Adipocyte (in vitro differentiated cells): ENCODE measurements at regions not wholly inside any gene's neighbourhood (a gene's known extent, or its start where the extent isn't known, plus 50 kb on each side); places are given as distances from the start of the nearest gene placed in this dataset.

Source experiments
- DNase-seq: peaks from one replicate; pipeline ENCODE4 v3.0.0-alpha.2; 2015; ENCODE audit warnings: low read depth
- H3K27me3 ChIP-seq: replicated peaks from 2 replicates; pipeline ENCODE4 v1.7.0; 2013; ENCODE audit warnings: mild to moderate bottlenecking, low read length, moderate library complexity; ENCODE audit not compliant: control insufficient read depth, insufficient read depth
- H3K36me3 ChIP-seq: 2 replicates; pipeline ENCODE4 v1.7.0; 2013; ENCODE audit warnings: low read length, mild to moderate bottlenecking, moderate library complexity; ENCODE audit not compliant: control insufficient read depth, insufficient read depth, severe bottlenecking
- H3K4me1 ChIP-seq: 2 replicates; pipeline ENCODE4 v1.7.0; 2013; ENCODE audit warnings: mild to moderate bottlenecking, low read length, moderate library complexity; ENCODE audit not compliant: control insufficient read depth, insufficient read depth
- H3K4me3 ChIP-seq: 2 replicates; pipeline ENCODE4 v1.7.0; 2013; ENCODE audit warnings: mild to moderate bottlenecking, low read length, moderate library complexity
- H3K9ac ChIP-seq: 2 replicates; pipeline ENCODE4 v1.7.0; 2013; ENCODE audit warnings: mild to moderate bottlenecking, low read length, moderate library complexity
- H3K9me3 ChIP-seq: 2 replicates; pipeline ENCODE4 v1.7.0; 2013; ENCODE audit warnings: mild to moderate bottlenecking, low read length, moderate library complexity; ENCODE audit not compliant: control insufficient read depth

DNA sequence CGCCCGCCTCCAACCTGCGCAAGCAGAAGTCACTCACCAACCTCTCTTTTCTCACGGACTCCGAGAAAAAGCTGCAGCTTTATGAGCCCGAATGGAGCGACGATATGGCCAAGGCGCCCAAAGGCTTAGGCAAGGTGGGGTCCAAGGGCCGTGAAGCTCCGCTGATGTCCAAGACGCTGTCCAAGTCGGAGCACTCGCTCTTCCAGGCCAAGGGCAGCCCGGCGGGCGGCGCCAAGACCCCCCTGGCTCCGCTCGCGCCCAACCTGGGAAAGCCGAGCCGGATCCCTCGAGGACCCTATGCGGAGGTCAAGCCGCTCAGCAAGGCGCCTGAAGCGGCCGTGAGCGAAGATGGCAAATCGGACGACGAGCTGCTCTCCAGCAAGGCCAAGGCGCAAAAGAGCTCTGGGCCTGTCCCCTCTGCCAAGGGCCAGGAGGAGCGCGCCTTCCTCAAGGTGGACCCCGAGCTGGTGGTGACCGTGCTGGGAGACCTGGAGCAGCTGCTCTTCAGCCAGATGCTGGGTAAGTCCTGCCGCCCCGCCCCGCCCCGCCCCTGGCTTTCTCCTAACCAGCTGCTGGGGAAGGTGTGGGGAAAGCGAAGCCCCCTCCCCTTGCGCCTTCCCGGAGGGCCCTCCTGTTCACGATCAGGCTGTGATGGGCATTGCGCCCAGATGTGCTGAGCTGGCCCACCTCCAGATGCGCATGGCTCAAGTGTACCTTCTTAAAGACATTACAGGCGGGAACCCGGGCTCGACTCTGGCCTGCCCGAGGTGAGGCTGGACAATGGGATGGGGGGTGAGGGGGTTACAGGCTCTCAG lies 110.2 kb downstream of the NAV1 start:
- DNase-seq: peak; percentile 59
- H3K27me3 ChIP-seq: no peaks in the 10 kb centered on the region
- H3K36me3 ChIP-seq: peaks cover 10% of the 10 kb centered on the region

DNA sequence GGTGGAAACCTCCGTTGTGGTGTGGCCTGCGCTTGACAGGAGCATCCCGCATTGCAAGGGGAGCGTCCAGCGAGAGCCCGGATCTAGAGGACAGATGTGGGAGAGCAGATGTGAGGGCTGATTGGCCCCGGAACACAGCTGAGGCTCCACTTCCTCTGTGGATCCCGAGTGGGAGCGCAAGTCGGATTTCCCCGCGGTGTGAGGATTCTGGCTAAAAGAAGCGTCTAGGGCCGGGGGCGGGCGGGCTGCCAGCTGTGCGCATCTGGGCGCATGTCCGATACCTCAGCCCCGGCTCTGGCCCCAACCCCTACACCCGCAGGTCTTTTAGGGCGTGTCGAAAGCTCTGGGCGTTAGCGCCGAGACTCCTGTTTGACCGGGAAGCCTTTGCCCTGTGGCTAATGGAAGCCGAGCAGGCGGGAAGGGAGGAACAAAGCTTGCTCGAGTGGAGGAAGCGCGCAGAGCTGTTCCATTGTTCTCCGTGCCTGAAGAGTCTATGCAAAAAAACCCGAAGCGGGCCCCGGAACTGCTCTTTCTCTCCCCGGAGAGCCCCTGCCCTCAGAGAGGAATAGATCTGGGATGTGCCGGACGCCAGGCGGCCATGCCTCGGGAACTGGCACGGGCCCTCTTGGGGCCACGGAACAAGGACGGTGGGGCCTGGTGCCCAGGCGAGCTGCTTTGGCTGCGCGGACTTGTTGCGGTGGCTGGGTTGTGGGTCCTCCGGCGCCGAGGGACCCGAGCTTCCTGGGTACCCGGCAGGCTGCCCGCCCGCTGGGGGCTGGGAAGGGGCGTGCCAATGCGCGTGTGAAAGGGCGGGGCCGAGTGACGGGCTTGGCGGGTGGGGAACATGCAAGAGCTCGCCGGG lies 111.1 kb downstream of the NAV1 start:
- no peaks in the 10 kb centered on the region for H3K27me3 ChIP-seq
- peak; percentile 94 for DNase-seq
- no peaks in the 10 kb centered on the region for H3K9me3 ChIP-seq
- peaks cover 10% of the 10 kb centered on the region for H3K36me3 ChIP-seq
- H3K4me3 ChIP-seq: peak overlapping the region; percentile 94
- H3K9ac ChIP-seq: peak overlapping the region; percentile 95
- peaks cover 50% of the 10 kb centered on the region for H3K4me1 ChIP-seq

More for the DNA sequence above, 110.2 kb downstream of the NAV1 start:
- Histone ChIP-seq H3K4me1 (peaks cover 49% of the 10 kb centered on the region), H3K9me3 (no peaks in the 10 kb centered on the region), H3K9ac (peak overlapping the region; percentile 95), H3K4me3 (peak overlapping the region; percentile 94)

DNA sequence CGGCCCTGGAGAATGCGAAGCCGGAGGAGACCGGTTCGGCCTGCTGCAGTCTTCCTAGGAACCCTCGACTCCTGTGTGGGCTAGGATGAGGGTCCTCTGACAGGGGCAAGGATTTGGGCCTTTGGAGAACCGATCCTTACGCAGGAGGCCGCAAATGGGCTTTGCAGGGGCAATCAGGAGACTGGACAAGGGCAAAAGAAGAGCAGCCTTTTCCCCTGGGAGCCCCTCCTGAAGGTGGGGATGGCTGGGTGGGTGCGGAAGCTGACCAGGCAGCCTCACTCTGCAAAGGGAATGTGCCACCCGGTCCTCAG lies 111.7 kb downstream of the NAV1 start:
- Histone ChIP-seq H3K4me1 (peaks cover 56% of the 10 kb centered on the region), H3K36me3 (peaks cover 10% of the 10 kb centered on the region), H3K27me3 (no peaks in the 10 kb centered on the region), H3K4me3 (peak overlapping the region; percentile 94), H3K9me3 (no peaks in the 10 kb centered on the region), H3K9ac (peak overlapping the region; percentile 95)
- DNase-seq: no peak

DNA sequence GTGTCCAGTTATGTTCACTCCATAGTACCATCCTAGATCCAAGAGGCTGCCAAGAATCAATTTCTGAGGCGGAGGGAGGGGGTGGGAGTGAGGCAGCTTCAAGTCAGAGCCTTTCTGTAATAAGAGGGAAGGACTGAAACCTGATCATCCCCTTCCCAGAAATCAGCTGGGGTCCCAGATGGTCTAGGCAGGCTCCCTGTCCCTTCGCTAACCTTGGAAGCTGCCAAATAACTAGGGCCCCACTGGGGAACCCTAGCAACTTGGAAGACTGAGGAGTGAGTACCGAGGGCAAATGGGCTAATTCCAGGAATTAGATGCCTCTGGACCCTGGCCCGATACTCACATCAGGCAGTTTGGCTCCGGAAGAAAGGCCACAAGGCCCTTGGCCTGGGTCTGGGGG lies 113.3 kb downstream of the NAV1 start:
- no peaks in the 10 kb centered on the region for H3K9me3 ChIP-seq
- H3K27me3 ChIP-seq: no peaks in the 10 kb centered on the region
- peaks cover 10% of the 10 kb centered on the region for H3K36me3 ChIP-seq
- peak overlapping the region; percentile 95 for H3K9ac ChIP-seq
- DNase-seq: no peak
- peaks cover 66% of the 10 kb centered on the region for H3K4me1 ChIP-seq
- peak overlapping the region; percentile 94 for H3K4me3 ChIP-seq

DNA sequence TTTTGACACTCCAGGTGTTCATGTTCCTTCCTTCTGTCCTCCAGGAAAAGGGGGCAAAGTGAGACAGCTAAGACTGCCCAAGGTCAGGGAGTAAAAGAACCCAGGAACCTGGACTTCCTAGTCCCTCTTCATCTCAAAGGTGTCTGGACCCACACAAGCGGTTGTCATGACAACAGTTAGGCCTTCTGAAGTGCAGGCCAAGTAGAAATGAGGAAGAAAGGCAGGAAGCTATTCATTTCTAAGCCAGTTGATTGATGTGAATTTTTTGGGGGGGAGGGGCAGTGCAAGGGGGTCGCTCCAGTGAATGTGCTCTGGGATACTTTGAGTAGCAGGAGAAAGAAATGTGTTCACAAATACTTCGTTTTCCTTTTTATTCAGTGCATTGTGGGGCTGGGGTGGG lies 114.3 kb downstream of the NAV1 start:
- no peak overlapping the region for H3K9ac ChIP-seq
- peaks cover 10% of the 10 kb centered on the region for H3K36me3 ChIP-seq
- H3K4me3 ChIP-seq: no peak overlapping the region
- H3K4me1 ChIP-seq: peaks cover 63% of the 10 kb centered on the region
- no peak for DNase-seq
- no peaks in the 10 kb centered on the region for H3K9me3 ChIP-seq
- H3K27me3 ChIP-seq: no peaks in the 10 kb centered on the region

DNA sequence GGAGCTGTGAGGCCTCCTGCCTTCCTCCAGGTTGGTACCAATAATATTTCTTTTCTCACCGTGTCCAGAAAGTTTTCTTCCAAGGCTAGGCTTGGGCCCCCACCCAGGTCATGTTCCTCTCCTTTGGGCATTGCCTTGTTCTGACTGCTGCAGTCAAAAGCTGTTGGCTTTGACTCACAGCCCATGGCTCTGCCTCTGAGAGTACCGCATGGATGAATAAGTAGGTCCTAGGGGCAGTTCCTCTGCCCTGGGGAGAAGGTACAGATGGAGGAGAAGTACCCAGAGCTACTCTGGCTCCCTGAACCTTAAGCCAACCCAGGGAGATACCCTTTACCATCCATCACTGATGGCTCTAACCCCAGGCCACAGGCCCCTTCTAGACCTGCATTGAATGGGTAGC lies 115.0 kb downstream of the NAV1 start:
- Histone ChIP-seq H3K4me1 (peaks cover 63% of the 10 kb centered on the region), H3K27me3 (no peaks in the 10 kb centered on the region), H3K9me3 (no peaks in the 10 kb centered on the region), H3K9ac (no peak overlapping the region), H3K4me3 (no peak overlapping the region), H3K36me3 (peaks cover 10% of the 10 kb centered on the region)
- no peak for DNase-seq

DNA sequence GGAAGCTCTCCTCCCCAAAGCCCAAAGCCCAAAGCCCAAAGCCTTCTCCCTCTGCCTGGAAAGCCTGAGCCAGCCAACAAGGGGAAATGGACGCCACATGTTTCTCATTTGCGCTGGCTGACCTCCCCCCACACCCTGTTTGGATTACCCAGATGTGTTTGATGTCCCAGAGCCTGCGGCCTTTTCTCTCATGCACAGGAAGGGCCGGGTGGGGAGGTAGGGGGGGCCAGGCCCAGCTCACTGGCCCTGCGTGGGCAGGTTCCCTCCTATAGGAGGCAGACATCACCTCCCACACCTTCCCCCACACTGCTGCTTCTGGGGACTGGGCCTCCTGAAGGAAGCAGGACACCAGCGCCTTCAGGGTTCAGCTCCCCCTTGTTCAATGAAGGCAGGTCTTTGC lies 116.3 kb downstream of the NAV1 start:
- H3K27me3 ChIP-seq: no peaks in the 10 kb centered on the region
- H3K4me3 ChIP-seq: no peak overlapping the region
- peaks cover 14% of the 10 kb centered on the region for H3K36me3 ChIP-seq
- H3K9ac ChIP-seq: peak overlapping the region; percentile 5
- H3K4me1 ChIP-seq: peaks cover 60% of the 10 kb centered on the region
- DNase-seq: peak; percentile 96
- H3K9me3 ChIP-seq: no peaks in the 10 kb centered on the region

DNA sequence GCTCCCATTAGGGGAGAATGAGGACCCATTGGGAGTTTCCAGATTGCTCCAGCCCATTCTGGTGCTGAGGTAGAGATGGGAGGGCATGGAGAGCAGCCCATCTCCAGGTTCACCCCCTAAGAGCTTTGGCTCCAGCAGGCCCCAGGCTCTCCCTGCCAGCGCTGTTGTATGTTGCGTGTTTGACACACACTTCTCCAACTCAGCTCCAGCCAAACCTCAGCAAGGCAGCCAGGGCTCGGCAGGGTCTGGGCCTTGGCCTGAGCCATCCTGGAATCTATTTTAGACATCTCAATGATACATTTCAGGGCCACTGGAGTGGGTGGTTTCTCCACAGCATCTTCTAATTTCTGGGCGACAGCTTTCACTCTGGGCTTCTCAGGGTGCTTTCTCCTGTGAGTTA lies 117.0 kb downstream of the NAV1 start:
- peaks cover 19% of the 10 kb centered on the region for H3K36me3 ChIP-seq
- DNase-seq: no peak
- H3K9ac ChIP-seq: peak overlapping the region; percentile 5
- H3K27me3 ChIP-seq: no peaks in the 10 kb centered on the region
- H3K9me3 ChIP-seq: no peaks in the 10 kb centered on the region
- peaks cover 55% of the 10 kb centered on the region for H3K4me1 ChIP-seq
- H3K4me3 ChIP-seq: no peak overlapping the region

DNA sequence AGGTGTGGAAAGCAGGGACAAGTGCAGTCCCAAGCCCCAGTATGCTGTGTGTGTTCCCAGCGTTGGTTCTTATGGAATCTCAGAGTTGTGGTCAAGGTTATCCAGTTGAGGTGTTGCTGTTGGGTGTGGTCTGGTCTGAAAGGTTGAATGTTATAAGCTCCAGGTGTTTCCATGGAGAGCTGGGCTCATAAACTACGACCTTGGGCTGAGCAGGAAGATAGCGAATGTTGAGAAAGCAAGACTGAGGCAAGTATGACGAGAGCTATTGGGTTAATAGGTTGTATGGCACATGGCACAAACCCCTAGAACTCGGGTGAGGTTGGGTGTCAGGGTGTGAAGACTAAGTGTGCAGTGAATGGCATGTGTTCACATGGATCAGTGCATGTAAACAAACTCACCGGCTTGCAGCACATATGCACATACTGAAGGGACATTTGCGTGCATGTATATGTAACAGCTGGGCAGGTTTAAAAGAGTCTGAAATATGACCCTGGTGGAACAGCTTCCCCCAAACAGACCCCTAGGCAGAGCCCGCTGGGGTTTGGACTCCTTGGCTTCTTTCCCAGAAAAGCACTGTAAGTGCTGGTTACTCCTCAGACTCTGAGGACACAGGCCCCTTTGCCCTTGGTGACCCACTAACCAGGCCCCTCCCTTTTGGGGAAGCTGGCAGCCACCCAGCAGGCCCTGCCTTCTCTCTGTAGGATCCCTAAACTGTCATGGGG lies 117.5 kb downstream of the NAV1 start:
- no peak overlapping the region for H3K4me3 ChIP-seq
- DNase-seq: peak; percentile 95

DNA sequence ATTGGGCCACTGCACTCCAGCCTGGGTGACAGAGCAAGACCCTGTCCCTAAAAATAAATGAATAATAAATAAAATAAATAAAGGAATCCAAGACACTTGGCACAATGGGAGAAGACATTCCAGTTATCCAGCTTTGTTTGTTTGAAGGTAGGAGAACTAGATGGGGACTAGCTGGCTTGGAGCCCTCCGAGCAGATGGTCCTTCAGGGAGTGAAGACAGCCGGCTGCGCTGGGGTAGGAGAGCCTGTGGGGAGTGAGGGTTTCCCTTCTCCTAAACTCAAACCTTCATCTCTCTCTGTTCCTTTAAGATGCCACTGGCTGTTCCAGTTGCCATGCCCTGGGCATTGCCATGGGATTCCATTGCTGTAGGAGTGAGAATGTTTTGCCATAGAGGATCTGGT lies 120.6 kb downstream of the NAV1 start:
- Histone ChIP-seq H3K27me3 (no peaks in the 10 kb centered on the region), H3K36me3 (peaks cover 24% of the 10 kb centered on the region), H3K4me3 (no peak overlapping the region), H3K9ac (no peak overlapping the region), H3K9me3 (no peaks in the 10 kb centered on the region), H3K4me1 (peaks cover 26% of the 10 kb centered on the region)
- DNase-seq: no peak

More for the DNA sequence above, 117.5 kb downstream of the NAV1 start:
- Histone ChIP-seq H3K27me3 (no peaks in the 10 kb centered on the region), H3K36me3 (peaks cover 19% of the 10 kb centered on the region), H3K4me1 (peaks cover 50% of the 10 kb centered on the region), H3K9ac (no peak overlapping the region), H3K9me3 (no peaks in the 10 kb centered on the region)
